ENCODE measurements at regions not wholly inside any gene's neighbourhood (a gene's known extent, or its start where the extent isn't known, plus 50 kb on each side); places are given as distances from the start of the nearest gene placed in this dataset.

DNA sequence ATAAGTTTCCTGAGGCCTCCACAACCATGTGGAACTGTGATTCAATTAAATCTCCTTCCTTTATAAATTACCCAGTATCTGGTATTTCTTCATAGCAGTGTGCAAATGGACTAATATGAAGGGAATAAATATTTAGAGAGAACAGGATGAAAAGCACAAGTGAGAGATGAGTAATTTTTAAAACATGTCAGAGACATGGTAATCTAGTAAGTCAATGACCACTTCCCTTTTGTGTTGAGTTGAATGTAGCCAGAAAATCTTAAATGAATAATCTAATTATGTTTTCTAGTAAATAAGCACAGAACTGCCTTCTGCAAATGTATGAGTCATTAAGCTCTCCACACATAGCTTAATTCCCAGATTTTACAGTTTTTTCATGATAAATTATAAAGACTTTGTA is 524.1 kb upstream of the SLITRK5 start:
- Histone ChIP-seq H3K4me1 (no peaks in the 10 kb centered on the region), H3K36me3 (no peaks in the 10 kb centered on the region), H3K4me3 (no peak overlapping the region), H3K27ac (no peak overlapping the region), H3K9me3 (no peaks in the 10 kb centered on the region), H3K27me3 (no peaks in the 10 kb centered on the region)
- DNase-seq (no peak), ATAC-seq (ENCODE audit: low FRiP score in 2 of 2) (no peak)
- no peak for TF ChIP-seq POLR2A (IDR thresholded peaks at IDR 0.05)
- no peak for TF ChIP-seq EP300 (IDR thresholded peaks at IDR 0.05)

GRCh38 chr13:87153371-87153770 is 517.8 kb upstream of the SLITRK5 start:
- Histone ChIP-seq H3K9me3 (no peaks in the 10 kb centered on the region), H3K27ac (no peak overlapping the region), H3K36me3 (no peaks in the 10 kb centered on the region), H3K27me3 (no peaks in the 10 kb centered on the region), H3K4me1 (no peaks in the 10 kb centered on the region), H3K4me3 (no peak overlapping the region)
- no peak for TF ChIP-seq POLR2A (IDR thresholded peaks at IDR 0.05)
- TF ChIP-seq CTCF (IDR thresholded peaks at IDR 0.05): no peak
- no peak for TF ChIP-seq EP300 (IDR thresholded peaks at IDR 0.05)
- no peak for TF ChIP-seq POLR2AphosphoS5 (IDR thresholded peaks at IDR 0.05)
- no peak for ATAC-seq (ENCODE audit: low FRiP score in 2 of 2)
- no peak for DNase-seq
- WGBS, 2 donors: 87 to 94% methylated on average over 3 of the region's 3 CpGs

- H3K36me3 ChIP-seq: no peaks in the 10 kb centered on the region
- H3K9me3 ChIP-seq: peaks cover 0 to 8% (median 0%) of the 10 kb centered on the region in 4 donors
- no peak for DNase-seq
- WGBS, 2 donors: 86 to 87% methylated on average over 3 of the region's 3 CpGs
- no peak overlapping the region for H3K27ac ChIP-seq
- ATAC-seq (ENCODE audit: low FRiP score in 2 of 2): no peak
- no peak overlapping the region for H3K4me3 ChIP-seq
- no peaks in the 10 kb centered on the region for H3K4me1 ChIP-seq
- TF ChIP-seq POLR2AphosphoS5 (IDR thresholded peaks at IDR 0.05) (no peak), CTCF (IDR thresholded peaks at IDR 0.05) (no peak), EP300 (IDR thresholded peaks at IDR 0.05) (no peak), POLR2A (IDR thresholded peaks at IDR 0.05) (no peak)
- H3K27me3 ChIP-seq: no peaks in the 10 kb centered on the region
Measured at GRCh38 chr13:87166348-87166747, 504.8 kb upstream of the SLITRK5 start.

DNA sequence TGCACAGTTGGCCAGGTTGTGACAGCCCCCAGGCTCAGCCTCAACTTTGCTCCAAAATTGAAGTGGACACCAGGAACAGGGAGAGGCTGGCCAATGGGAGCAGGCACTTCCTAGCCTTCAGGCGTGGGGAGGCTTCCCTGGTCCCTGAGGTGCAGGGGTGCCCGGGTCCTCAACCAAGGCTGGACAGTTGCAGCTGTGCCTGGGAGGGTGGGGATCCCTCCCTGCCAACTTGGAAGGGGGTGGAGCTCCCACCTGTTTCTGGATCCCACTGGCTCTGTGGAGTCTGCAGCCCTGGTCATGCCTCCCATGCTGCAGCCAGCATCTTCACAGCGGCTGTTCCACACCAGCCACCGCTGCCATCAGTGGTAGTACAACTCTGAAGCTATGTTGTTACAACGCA is 502.8 kb upstream of the SLITRK5 start:
- Histone ChIP-seq H3K4me1 (no peaks in the 10 kb centered on the region), H3K4me3 (no peak overlapping the region), H3K27me3 (no peaks in the 10 kb centered on the region), H3K36me3 (no peaks in the 10 kb centered on the region), H3K9me3 (no peaks in the 10 kb centered on the region), H3K27ac (no peak overlapping the region)
- ATAC-seq (ENCODE audit: low FRiP score in 2 of 2) (no peak), DNase-seq (peak in 1 of 2 donors; percentile 30)
- 91 to 95% methylated on average over 4 to 5 of the region's 5 CpGs for WGBS, 2 donors
- no peak for TF ChIP-seq EP300 (IDR thresholded peaks at IDR 0.05)
- TF ChIP-seq POLR2A (IDR thresholded peaks at IDR 0.05): no peak
- no peak for TF ChIP-seq POLR2AphosphoS5 (IDR thresholded peaks at IDR 0.05)
- TF ChIP-seq CTCF (IDR thresholded peaks at IDR 0.05): no peak

DNA sequence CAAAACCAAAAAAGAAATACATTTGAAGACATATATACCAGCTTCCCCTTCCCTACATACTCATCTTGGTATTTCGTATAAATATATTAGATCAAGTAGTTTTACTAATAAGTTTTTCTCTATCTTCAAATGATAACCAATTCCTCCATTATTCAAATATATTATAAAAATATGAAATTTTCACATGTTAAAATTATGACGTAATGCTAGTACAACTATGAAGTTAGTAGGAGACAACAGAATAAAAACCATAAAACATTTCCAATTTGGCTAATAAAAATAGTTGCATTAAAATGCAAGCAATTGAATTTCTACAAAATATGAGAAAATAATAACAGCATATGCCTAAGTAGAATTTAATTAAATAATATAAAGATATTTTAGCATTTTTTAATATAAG is 501.8 kb upstream of the SLITRK5 start:
- no peak for ATAC-seq (ENCODE audit: low FRiP score in 2 of 2)

More for the DNA sequence above, 501.8 kb upstream of the SLITRK5 start:
- no peak overlapping the region for H3K27ac ChIP-seq
- 85 to 92% methylated on average over 2 of the region's 2 CpGs for WGBS, 2 donors
- H3K4me1 ChIP-seq: no peaks in the 10 kb centered on the region
- DNase-seq: no peak
- no peak for TF ChIP-seq CTCF (IDR thresholded peaks at IDR 0.05)
- TF ChIP-seq EP300 (IDR thresholded peaks at IDR 0.05): no peak
- no peak for TF ChIP-seq POLR2A (IDR thresholded peaks at IDR 0.05)
- no peak for TF ChIP-seq POLR2AphosphoS5 (IDR thresholded peaks at IDR 0.05)
- no peak overlapping the region for H3K4me3 ChIP-seq
- H3K27me3 ChIP-seq: no peaks in the 10 kb centered on the region
- no peaks in the 10 kb centered on the region for H3K36me3 ChIP-seq
- H3K9me3 ChIP-seq: no peaks in the 10 kb centered on the region
